GM03348 (cell line): ENCODE measurements at regions not wholly inside any gene's neighbourhood (a gene's known extent, or its start where the extent isn't known, plus 50 kb on each side); places are given as distances from the start of the nearest gene placed in this dataset.

Experiments used
- DNase-seq: peaks from one replicate; pipeline ENCODE4 v3.0.0; 2012; ENCODE audit warnings: low spot score

DNA sequence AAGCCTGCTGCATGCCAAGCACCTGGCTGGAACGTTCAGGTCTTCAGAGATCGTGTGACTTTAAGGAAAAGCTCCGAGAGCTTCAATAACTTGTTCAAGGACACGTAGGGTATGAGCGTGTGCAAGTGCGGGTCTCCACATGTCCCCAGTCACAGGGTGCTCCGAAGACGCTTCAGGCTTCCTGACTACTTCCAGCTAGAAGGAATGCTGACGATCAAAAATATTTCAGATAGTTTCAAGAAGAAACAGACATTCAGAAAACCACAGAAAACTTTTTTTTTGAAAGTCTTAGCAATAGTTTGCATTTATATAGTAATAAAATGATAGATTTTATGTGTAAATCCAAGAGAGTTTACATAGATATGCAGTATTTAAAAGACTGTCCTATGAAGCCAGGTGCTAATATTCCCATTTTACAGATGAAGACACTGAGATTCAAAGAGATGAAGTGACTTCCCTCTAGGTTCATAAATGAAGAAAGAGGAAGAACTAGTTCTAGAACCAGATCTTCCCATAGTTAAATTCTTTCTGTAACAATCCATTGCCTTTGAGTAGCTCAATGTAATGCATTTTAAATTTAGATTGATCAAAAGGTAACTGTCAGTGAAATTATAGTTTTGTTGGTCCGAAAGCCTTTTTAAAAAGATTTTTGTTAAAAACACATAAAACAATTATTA lies 247.6 kb downstream of the MYLK4 start:
- DNase-seq, result no peak

DNA sequence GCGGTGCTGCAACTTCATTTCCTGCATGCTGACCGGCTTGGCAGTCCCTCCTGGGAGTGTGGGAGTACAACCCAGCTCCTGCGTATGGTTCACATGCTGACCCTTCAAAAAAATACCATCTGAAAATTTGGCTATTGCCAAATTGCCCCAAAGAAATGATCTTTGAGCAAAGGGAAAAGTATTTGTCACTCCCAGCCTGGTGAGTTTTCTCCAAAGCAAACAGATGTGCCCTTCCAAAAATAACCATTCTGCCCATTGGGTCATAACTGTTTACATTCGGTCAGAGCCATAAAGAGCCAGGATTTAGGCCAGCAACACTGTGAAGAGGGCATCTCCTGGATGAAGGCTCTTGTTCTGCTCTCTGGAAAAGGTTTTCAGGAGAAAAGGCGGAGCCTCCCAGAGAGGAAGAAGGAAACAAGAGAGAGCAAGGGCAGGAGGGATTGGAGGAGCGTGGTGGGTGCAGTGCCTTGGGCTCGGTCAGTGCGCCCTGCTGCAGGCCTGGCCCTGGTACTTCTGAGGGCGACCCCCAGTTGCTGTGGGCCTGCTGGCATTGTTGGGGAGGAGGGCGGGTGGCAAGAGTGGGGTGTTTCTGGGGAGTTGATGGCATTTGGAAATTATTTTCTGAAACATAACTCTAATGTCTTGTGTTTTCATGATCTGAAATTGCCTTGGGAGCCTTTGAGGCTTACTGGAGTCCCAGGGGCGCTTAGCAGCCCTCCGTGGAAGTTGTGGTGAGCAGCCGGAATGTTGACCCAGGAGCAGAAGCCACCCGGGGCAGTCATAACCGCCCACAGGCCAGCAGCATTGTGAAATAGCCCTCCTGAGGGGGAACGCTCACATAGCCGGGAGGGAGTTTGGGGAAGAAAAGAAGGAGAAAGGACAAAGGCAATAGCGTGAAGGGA lies 248.4 kb downstream of the MYLK4 start:
- no peak for DNase-seq

GRCh38 chr6:2497922-2498623 lies 252.6 kb downstream of the MYLK4 start:
- DNase-seq, result no peak

GRCh38 chr6:2496291-2496690 lies 250.9 kb upstream of the GMDS start:
- DNase-seq, result no peak

DNA sequence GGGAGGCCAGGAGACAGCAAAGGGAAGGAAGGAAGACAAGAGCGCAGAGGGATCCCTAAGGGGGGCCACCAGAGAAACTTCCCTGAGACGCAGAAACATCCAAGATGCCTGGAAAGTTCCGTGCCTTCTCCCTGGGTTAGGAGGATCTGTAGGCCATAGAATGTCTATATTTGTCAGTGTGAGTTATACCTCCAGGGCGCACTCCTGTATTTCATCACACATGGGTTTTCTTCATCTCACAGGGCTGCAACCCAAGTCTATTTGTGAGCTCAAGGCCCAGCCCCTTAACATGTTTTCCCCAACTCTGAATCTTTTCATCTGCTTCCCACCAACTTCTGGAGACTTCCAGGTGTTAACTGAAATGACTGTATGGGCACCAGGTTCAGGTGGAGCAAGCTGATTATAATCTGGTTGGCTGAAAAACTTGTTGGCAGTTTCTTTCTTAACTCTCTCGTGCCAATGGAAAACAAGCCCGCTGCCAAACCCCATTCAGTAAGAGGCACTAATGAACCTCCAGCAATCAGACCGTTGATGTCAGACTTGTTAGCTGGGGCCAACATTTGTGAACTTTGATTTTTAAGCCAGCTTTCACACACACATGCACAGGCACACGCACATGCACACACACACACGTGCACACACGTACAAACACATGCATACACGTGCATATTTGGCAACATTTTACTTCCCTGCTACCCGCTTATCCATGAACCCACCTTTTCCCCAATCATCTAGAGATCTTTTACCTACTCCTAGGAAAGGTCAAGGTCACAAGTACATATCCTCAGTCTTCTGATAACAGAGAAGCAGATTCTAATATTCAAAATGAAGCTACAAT lies 247.5 kb upstream of the GMDS start:
- DNase-seq, result no peak

DNA sequence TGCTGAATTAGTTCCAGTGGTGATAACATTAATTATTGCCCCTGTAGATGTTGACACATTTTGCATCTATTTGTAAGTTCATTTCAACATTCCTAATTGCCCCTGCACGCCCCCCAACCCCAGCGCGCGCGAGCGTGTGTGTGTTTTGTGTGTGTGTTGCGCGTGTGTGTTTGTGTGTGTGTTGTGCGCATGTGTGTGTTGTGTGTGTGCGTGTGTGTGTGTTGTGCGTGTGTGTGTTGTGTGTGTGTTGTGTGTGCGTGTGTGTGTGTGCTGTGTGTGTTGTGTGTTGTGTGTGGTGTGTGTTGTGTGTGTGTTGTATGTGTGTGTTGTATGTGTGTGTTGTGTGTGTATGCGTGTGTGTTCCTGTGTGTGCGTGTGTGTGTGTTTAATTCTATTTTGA lies 245.7 kb upstream of the GMDS start:
- DNase-seq, result no peak

DNA sequence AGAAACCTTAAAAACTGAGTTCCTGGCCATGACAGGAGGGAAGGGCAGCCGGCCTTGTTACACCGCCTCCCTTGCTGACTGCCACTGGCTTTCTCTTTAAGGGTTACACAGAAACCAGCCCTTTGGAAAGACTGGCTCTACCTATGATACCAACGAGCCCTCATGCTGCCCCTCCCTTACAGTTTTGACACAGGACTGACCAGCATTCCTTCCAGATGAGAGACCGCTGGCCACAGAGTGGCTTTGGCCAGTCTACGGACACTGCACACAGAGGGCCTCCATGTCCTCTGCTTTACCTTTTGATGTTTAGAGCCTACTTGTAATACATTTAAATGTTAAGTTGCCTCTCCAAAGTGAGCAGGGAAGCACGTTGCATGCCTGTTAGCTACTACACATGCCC lies 243.2 kb upstream of the GMDS start:
- no peak for DNase-seq

DNA sequence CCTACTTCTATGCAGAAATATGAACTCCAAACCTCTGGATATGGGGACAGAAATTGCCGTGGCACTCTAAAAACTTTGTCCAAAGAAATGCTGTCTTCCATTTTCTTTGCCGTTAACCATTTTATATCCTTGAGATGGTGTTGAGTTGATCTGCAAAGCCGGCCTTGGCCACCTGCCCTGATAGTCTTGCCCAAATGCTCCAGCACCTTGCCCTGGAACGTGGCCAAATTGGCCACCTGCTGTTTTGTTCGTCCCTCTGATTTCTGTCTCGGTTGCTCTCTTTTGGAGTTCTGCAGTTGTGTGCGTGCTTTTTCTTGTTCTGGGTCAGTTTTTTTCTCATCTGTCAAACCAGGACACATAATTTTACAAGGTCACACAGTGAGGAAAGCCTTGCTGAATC lies 239.7 kb upstream of the GMDS start:
- DNase-seq, result no peak

- DNase-seq, result no peak
Measured at GRCh38 chr6:2482773-2483172, 237.4 kb upstream of the GMDS start.

DNA sequence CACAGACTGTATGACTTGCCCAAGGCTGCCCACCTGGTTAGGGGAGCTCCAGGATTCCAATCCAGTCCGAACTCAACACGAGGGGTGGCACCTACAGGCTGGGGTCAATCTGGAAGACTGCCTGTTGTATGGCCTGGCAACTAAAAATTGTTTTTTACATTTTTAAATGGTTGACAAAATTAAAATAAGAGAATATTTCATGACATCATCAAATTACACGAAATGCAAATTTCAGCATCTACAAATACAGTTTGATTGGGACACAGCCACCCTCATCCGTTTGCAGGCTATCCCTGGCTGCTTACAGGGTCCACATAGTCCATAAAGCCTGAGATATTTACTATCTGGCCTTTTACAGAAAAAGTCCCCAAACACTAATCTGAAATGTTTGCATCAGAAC lies 235.9 kb upstream of the GMDS start:
- no peak for DNase-seq

DNA sequence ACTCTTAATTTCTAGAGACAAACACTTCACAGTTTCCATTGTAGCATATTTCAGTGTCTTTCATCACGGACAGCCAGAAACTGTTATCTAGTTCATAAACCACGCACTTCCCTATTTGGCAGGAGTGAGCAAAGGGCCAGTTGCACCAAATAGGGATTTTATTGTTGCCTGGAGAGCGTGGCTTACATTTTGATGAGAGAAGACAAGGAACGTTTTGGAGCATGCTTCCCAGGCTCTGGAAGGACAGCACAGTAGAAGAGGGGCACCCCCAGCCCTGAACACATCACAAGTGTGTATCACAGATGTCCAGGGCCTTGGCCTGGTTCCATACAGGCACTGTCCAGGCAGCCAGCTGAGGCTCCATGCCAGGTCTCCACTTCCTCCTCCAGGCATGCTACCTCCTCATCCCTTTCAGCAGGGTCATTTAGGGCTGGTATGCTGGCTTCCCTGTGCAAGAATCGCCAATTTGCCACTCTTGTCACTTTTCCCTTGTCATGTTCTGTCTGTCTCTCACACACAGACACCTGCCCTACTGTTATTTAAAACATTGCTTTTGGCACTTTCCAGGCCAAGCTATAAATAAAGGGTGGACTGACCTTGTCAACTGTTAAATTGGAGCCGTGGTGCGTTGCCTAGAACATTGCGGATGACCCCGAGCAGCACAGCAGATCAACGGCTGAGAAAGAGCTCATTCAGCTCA lies 235.0 kb upstream of the GMDS start:
- no peak for DNase-seq

- DNase-seq, result peak; percentile 29
Measured at GRCh38 chr6:2478200-2478599, 232.8 kb upstream of the GMDS start.

DNA sequence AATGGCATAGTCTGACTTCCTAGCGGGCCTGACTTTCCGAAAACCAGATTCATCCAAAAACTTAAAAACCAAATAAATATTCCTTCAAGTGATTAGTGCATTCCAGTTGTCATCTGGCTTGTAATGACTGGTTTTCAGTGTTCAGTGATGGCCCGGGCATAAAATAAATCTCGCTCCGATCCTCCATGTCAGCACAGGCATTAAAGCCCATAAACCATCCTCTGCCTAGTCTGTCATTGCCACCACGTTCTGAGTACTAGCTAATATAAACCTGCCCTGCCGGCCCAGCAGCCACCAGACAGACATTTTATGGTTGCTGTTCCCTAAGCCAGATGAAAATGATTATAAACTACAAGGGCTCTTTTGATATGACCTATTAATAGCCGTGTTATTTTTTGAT lies 232.3 kb upstream of the GMDS start:
- no peak for DNase-seq

GRCh38 chr6:2477250-2477649 lies 231.8 kb upstream of the GMDS start:
- no peak for DNase-seq

GRCh38 chr6:2476376-2476775 lies 231.0 kb upstream of the GMDS start:
- no peak for DNase-seq

DNA sequence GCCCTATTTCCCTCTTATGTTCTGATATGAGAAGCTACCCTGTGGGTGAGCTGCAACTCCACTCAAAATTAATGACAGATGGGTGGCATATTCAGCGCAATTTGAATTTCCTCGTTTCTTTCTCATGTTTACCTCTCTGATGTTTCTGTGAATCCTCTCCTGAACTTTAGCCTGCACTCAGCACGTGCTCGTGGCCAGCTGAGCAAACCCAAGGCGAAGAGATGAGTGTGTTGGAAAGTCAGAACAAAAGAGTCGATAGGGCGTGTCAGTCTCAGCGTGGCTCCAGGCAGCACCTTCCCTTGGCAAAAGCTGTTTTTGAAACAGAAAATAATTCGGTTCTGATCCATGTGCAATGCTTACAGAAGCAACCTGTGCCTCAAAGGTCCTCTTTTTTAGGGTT lies 226.1 kb upstream of the GMDS start:
- DNase-seq, result no peak

DNA sequence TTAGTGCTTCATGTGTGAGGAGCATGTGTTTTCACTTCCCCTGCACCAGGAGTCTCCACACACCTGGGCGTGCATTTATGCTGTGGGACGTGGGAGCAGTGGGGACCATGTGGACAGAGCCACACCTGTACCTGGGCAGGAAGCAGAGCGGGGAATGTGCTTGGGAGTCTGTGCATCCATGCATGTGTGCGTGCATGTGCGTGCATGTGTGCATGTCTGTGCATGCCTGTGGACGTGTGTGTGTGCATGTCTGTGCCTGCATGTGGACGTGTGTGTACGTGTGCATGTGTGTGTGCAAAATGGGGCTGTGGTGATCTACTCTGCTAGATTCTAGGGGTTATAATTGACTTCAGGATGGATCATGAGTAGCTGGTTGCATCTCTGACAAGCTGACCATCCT lies 224.0 kb upstream of the GMDS start:
- DNase-seq, result no peak

GRCh38 chr6:2468601-2468955 lies 223.2 kb upstream of the GMDS start:
- DNase-seq, result no peak

DNA sequence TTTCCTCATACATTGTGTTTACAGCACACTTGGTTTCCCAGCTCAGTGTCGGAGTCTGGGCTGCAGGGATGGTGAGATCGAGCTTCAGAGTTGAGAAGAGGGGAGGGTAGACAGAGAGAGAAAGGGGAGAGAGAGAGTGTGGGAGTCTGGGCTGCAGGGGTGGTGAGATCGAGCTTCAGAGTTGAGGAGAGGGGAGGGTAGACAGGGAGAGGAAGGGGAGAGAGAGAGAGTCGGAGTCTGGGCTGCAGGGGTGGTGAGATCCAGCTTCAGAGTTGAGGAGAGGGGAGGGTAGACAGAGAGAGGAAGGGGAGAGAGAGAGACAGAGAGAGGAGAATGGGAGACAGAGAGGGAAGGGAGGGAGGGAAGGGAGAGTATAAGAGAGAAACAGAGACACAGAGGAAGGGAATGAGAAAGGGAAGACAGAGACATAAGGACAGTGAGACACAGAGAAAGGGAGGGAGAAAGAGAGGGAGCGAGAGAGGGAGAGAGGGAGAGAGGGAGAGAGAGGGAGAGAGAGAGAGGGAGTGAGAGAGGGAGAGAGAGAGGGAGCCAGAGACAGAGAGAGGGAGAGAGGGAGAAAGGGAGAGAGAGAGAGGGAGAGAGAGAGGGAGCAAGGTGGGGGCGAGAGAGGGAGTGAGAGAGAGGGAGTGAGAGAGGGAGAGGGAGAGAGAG lies 222.7 kb upstream of the GMDS start:
- no peak for DNase-seq

GRCh38 chr6:2465336-2465735 lies 219.9 kb upstream of the GMDS start:
- DNase-seq, result no peak

GRCh38 chr6:2464641-2465040 lies 219.2 kb upstream of the GMDS start:
- no peak for DNase-seq
